ENCODE measurements at regions not wholly inside any gene's neighbourhood (a gene's known extent, or its start where the extent isn't known, plus 50 kb on each side); places are given as distances from the start of the nearest gene placed in this dataset.

GRCh38 chr10:128867819-128868218 lies 599.2 kb upstream of the MGMT start:
- H3K27me3 ChIP-seq (ENCODE audit: control insufficient read depth in 1 of 2, insufficient read depth in 2 of 2, low read length in 2 of 2) = peaks cover 0 to 42% of the 10 kb centered on the region in 2 experiments; a peak in 3 of 5 replicates
- no peaks in the 10 kb centered on the region for H3K4me1 ChIP-seq (ENCODE audit: insufficient read depth, low read length)
- intact Hi-C loops (cut with micrococcal nuclease; ENCODE audit: unreplicated experiment) = no loop called here
- ATAC-seq = no peak
- H3K79me2 ChIP-seq (ENCODE audit: insufficient read depth, low read length) = no peaks in the 10 kb centered on the region
- no peak overlapping the region for H3K4me2 ChIP-seq (ENCODE audit: low read depth, low read length)
- TF ChIP-seq PPARG (CRISPR knock-in tag; conservative IDR thresholded peaks at IDR 0.05) (no peak), ISL2 (CRISPR knock-in tag; IDR thresholded peaks at IDR 0.05) (no peak), PAXIP1 (CRISPR knock-in tag; conservative IDR thresholded peaks at IDR 0.05) (no peak), BCLAF1 (IDR thresholded peaks at IDR 0.05) (no peak), ZNF597 (CRISPR knock-in tag; IDR thresholded peaks at IDR 0.05) (no peak), TOPORS (CRISPR knock-in tag; IDR thresholded peaks at IDR 0.05) (no peak), ZNF614 (CRISPR knock-in tag; IDR thresholded peaks at IDR 0.05; ENCODE audit: borderline replicate concordance) (no peak), ZNF354B (CRISPR knock-in tag; IDR thresholded peaks at IDR 0.05) (no peak), ZNF326 (CRISPR knock-in tag; IDR thresholded peaks at IDR 0.05; ENCODE audit: borderline replicate concordance) (no peak), HOXA3 (CRISPR knock-in tag; IDR thresholded peaks at IDR 0.05) (no peak), HMG20B (CRISPR knock-in tag; conservative IDR thresholded peaks at IDR 0.05) (no peak), ZBTB14 (CRISPR knock-in tag; IDR thresholded peaks at IDR 0.05) (no peak), POLR2AphosphoS2 (IDR thresholded peaks at IDR 0.05; ENCODE audit: low read depth, low read length) (no peak), HNF1B (CRISPR knock-in tag; IDR thresholded peaks at IDR 0.05) (no peak)
- 14% methylated on average over 8 of the region's 8 CpGs for WGBS (ENCODE audit: low lambda C conversion rate)
- ChIA-PET POLR2A (no interaction called here), CTCF (ENCODE audit: low intra/inter-chr PET ratio, low total read pairs) (no interaction called here)
- H3K4me3 ChIP-seq (replicated peaks in 1 of 3; ENCODE audit: insufficient read depth in 1 of 3, low read depth in 2 of 3, low read length in 3 of 3) = no peak overlapping the region
- no peaks in the 10 kb centered on the region for H3K36me3 ChIP-seq (replicated peaks in 1 of 2; ENCODE audit: control insufficient read depth in 1 of 2, insufficient read depth in 2 of 2, low read length in 2 of 2)
- no TSS peak for BruUV-seq (replicated peaks)
- H3K27ac ChIP-seq (ENCODE audit: extremely low read length, insufficient read depth, low read length) = no peak overlapping the region
- no peaks in the 10 kb centered on the region for H3K9me3 ChIP-seq (ENCODE audit: low read length)
- no peak for DNase-seq (ENCODE audit: low spot score)
- no peak overlapping the region for H3K9ac ChIP-seq (ENCODE audit: insufficient read depth, low read depth, low read length)
- H4K20me1 ChIP-seq (ENCODE audit: insufficient read depth, low read length) = no peaks in the 10 kb centered on the region
- no peak for FAIRE-seq
- in situ Hi-C loops (cut with HindIII; ENCODE audit: extremely low pct_ligation_motif_present, low pct_unique_long_range_greater_than_20kb) = loop anchor here (25.0 kb wide), 1 partner anchor 606 kb away; no protein-coding TSS in a partner anchor
- no peak overlapping the region for H2AFZ ChIP-seq (ENCODE audit: low read length)

All from HepG2 (cell line).